ENCODE measurements at regions not wholly inside any gene's neighbourhood (a gene's known extent, or its start where the extent isn't known, plus 50 kb on each side); places are given as distances from the start of the nearest gene placed in this dataset.
A peak's percentile ranks its signal among the peaks of the same experiment; 100 is the strongest.
"Not testable (repeated sequence)": the region's sequence is repeated elsewhere in the genome, so short reads cannot be mapped to it uniquely, and the experiment has no call there.

DNA sequence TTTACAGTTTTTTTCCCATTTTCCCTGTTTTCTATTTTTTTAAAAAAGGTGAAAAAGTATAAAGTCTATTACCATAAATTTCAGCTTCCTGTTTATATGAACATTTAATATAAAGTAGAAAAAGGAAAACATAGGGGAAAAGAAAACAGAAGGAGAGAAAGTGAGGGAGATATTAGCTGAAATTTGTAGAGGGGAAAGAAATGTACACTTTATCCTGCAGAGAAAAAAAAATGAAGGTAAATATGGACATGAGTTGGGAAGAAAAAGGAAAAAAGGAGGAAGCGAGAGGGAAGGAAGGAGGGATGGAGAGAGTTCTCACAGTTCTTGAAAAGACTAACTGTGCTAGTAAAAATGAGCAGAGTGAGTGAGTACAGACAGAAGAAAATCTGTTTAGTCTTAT is 91.6 kb upstream of the BTG1 start:
- no peak for TF ChIP-seq POLR2AphosphoS5 (IDR thresholded peaks at IDR 0.05; ENCODE audit: low read depth, low read length)
- FAIRE-seq (no peak), DNase-seq (ENCODE audit: insufficient read length) (no peak)

DNA sequence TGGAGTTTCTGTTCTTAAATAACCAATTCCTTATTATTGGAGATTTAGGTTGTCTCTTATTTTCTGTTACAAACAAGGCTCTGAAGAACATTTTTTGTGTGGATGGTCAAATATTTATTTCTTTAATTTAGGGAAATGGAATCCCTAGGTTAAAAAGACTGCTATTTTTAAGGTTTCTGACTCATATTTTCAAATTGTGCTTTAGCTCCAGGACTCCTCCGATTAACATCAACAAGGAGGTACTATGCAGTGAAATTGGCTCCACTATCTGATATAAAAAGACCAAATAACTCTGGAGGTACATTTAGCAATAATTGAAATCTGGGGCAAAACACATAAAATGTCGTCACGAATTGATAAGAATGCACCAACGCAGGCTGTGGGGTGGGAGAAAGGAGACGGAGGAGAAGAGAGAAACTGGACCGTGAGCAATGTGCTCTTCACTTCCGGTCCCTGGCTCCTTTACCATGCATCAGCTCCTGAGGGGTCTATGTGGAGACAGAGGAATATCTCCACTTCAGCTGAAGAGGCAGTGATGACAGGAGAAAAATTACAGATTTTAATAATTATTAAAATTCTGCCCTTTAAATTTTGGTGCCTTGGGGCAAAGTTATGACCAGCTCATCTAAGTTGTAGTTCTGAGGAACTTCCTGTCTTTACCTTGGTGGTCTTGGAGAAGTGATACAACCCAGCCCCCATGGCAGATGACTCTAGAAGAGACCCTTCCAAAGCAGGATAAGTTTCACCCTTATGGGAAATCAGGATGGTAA is 90.2 kb upstream of the BTG1 start:
- TF ChIP-seq POLR2AphosphoS5 (IDR thresholded peaks at IDR 0.05; ENCODE audit: low read depth, low read length): no peak
- TF ChIP-seq POLR2A (IDR thresholded peaks at IDR 0.05; ENCODE audit: low read depth, low read length): no peak
- no peak for TF ChIP-seq TAF1 (IDR thresholded peaks at IDR 0.05; ENCODE audit: borderline replicate concordance, low read depth, low read length)
- no peak for FAIRE-seq
- DNase-seq (ENCODE audit: insufficient read length): no peak

DNA sequence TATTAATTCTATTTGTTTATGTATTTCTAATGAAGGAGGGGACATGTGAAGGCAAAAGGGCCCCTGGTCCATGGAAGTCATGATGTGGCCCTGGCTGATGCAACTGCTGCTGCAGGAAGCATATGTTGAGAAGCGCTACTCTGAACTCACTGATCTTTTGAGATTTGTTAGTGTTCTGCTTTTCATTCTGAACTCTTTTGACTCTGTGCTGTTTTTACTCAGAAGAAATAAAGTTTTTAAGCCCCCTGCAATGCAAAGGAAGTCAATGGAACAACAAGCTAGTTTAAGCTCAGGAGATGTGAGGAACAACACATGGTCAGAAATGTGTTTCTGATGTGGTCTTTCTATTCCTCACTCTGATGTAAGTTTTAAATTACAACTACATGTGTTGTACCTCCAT is 88.9 kb upstream of the BTG1 start:
- FAIRE-seq (no peak), DNase-seq (ENCODE audit: insufficient read length) (no peak)
- TF ChIP-seq POLR2A (IDR thresholded peaks at IDR 0.05; ENCODE audit: low read depth, low read length) (no peak), POLR2AphosphoS5 (IDR thresholded peaks at IDR 0.05; ENCODE audit: low read depth, low read length) (no peak), TAF1 (IDR thresholded peaks at IDR 0.05; ENCODE audit: borderline replicate concordance, low read depth, low read length) (no peak)

DNA sequence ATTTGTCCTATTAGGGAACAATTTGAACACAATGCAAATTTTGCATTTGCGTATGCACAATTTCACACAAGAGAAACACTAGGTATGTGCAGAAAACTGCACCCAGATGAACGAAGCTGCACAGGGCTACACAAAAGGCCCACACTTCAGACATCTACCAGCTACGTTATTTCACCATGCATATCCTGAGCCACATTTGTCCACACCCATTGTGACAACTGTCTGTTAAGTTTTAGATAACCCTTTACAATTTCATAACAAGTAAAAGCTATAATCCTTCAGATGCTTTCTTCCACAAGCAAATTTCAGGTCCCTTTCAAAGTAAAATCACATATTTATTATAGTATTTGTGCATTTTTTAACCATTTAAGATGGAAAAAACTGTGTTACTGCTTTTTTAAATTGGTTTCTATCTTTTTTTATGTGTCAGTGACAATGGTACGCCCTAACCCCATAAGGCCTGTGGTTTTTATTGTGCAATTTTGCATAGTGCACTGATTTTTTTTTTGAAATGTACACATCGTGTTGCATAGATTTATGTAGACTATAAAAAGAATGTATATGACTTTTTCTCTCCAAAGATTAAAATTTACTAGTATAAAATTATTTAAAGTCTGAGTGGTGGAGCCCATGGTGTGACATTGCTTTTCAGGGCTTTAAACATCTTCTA is 87.8 kb upstream of the BTG1 start:
- DNase-seq (ENCODE audit: insufficient read length) (no peak), FAIRE-seq (no peak)

DNA sequence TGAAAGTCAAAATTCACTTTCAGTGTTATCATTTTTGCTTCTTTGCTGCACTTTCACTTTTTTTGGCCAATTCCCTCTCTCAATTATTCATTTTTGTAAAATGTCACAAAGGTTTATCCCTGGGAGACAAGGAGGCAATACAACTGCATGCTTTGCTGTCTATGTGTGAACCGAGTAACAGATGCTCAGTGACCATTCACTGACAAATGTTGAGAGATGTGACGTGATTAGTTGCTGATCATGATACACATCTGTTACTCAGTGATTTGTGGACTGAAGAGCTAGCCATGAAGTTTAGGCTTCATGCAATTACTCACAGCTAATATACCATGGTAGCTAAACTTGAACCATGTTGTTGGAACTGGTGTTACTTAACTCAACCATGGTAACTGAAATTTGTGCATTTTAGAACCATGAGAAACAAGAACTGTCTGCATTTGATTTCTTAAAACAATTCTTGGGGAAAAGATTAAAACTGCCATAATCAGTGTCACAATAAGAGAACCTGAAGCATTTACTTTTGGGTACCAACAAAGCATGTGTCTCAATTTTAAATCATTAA is 86.8 kb upstream of the BTG1 start:
- not testable (repeated sequence) for FAIRE-seq; DNase-seq (ENCODE audit: insufficient read length)

More for the DNA sequence above, 87.8 kb upstream of the BTG1 start:
- no peak for TF ChIP-seq POLR2A (IDR thresholded peaks at IDR 0.05; ENCODE audit: low read depth, low read length)
- no peak for TF ChIP-seq TAF1 (IDR thresholded peaks at IDR 0.05; ENCODE audit: borderline replicate concordance, low read depth, low read length)
- TF ChIP-seq POLR2AphosphoS5 (IDR thresholded peaks at IDR 0.05; ENCODE audit: low read depth, low read length): no peak

DNA sequence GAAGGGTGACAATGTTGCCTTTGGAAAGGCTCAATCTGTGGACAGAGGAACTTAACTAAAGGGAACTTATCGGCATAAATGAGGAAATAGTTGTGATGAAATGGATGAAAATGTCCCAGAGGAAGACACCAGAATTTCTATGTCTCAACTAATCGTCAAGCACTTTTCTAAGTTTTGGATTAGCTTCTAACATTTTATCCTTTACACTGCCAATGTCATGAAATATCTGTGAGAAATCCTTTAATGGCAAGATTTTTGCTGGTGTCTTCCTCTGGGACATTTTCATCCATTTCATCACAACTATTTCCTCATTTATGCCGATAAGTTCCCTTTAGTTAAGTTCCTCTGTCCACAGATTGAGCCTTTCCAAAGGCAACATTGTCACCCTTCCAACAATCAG is 86.3 kb upstream of the BTG1 start:
- DNase-seq (ENCODE audit: insufficient read length): not testable (repeated sequence)
- FAIRE-seq: peak; percentile 60

DNA sequence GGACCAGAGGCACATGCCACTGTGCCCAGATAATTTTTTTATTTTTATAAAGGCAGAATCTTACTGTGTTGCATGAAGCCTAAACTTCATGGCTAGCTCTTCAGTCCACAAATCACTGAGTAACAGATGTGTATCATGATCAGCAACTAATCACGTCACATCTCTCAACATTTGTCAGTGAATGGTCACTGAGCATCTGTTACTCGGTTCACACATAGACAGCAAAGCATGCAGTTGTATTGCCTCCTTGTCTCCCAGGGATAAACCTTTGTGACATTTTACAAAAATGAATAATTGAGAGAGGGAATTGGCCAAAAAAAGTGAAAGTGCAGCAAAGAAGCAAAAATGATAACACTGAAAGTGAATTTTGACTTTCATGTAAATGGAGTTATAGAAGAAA is 85.9 kb upstream of the BTG1 start:
- FAIRE-seq: peak; percentile 93

DNA sequence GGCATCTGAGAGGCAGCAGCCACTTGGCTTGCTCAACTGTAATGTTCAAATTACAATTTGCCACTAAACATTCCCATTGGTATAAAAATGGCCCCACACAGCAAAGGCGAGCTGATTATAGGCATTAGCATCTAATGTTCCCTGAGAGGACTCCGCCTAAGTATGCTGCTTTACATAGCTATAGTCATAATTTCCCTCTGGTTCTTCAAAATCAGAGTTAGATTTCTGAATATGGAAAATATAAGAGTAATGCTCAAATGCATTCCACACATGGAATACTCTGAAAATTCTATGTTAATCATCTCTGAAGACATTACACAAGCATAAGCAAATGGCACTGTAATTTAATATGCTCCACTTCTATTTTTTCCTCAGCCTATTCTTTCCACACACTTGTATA is 83.7 kb upstream of the BTG1 start:
- TF ChIP-seq POLR2A (IDR thresholded peaks at IDR 0.05; ENCODE audit: low read depth, low read length) (no peak), TAF1 (IDR thresholded peaks at IDR 0.05; ENCODE audit: borderline replicate concordance, low read depth, low read length) (no peak)
- no peak for FAIRE-seq
- DNase-seq (ENCODE audit: insufficient read length): no peak

More for the DNA sequence above, 85.9 kb upstream of the BTG1 start:
- not testable (repeated sequence) for DNase-seq (ENCODE audit: insufficient read length)

DNA sequence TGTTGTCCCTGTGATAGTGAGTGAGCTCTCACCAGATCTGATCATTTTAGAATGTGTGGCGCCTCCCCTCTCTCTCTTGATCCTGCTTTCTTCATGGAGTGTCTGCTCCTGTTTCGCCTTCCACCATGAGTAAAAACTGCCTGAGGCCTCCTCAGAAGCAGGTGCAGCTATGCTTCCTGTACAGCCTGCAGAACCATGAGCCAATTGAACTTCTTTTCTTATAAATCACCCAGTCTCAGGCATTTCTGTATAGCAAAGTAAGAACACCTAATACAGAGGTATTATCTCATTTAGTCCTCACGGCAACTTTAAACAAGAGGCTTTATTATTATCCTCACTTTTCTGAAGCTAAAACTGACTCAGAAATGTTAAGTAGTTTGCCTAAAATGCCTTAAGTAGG is 81.3 kb upstream of the BTG1 start:
- DNase-seq (ENCODE audit: insufficient read length) (no peak), FAIRE-seq (no peak)
- TF ChIP-seq POLR2A (IDR thresholded peaks at IDR 0.05; ENCODE audit: low read depth, low read length) (no peak), POLR2AphosphoS5 (IDR thresholded peaks at IDR 0.05; ENCODE audit: low read depth, low read length) (no peak), TAF1 (IDR thresholded peaks at IDR 0.05; ENCODE audit: borderline replicate concordance, low read depth, low read length) (no peak)

DNA sequence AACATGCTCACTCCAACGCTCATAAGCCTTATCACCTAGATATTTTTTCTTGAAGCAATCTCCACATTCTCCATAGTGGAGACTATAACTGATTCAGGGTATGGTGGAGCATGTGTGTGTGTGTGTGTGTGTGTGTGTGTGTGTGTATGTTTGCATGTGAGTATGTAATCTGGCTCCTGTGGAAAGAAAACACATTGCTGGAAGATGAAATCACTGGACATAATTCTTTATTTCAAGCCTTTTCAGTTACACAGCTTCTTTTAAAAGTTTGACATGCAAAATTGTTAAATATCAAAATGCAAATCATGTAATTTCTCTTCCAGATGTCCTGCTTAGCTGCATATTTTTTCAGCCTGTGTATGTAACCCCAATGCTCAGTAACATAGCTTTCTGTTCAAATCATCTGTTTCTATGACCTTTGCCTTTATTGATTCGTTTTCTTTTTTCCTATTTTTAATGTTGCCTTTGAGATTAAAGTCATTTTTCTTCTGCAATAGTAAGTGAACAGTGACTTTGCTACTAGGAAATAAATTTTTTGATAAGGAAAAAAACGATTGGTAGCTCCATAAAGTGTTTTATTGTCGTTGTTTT is 80.5 kb upstream of the BTG1 start:
- no peak for DNase-seq (ENCODE audit: insufficient read length)
- no peak for TF ChIP-seq POLR2AphosphoS5 (IDR thresholded peaks at IDR 0.05; ENCODE audit: low read depth, low read length)
- TF ChIP-seq TAF1 (IDR thresholded peaks at IDR 0.05; ENCODE audit: borderline replicate concordance, low read depth, low read length): no peak
- TF ChIP-seq POLR2A (IDR thresholded peaks at IDR 0.05; ENCODE audit: low read depth, low read length): no peak
- peak; percentile 30 for FAIRE-seq

DNA sequence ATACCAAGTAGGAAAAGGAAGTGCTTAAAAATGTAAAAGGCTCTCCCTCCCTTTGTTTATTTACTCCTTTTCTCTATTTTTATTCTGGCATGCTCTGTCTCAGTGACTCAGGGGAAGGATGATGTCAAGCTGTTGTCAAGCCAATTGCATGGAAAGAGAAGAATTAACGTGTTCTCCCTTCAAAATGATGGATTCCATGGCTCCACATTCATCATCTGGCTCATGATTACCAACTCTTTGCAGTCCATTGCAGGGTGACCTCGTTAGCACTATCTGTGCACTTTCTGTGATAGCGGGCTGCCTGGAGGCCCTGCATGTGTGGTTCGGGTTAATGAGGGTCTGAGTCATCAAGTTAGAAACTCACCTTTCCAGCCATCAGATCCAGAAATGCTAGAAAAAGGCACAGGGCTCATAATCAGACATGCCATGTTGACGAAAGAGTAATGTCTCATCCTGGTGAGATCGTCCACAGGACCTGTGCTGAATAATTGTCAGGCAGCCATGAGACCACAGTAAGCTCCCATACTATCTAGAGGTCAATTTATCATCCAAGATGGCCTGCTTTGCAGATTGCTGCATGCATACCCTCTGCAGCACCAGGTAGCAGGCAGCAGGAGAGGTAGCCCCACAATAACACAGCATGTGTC is 79.2 kb upstream of the BTG1 start:
- DNase-seq (ENCODE audit: insufficient read length): no peak
- TF ChIP-seq POLR2AphosphoS5 (IDR thresholded peaks at IDR 0.05; ENCODE audit: low read depth, low read length) (no peak), POLR2A (IDR thresholded peaks at IDR 0.05; ENCODE audit: low read depth, low read length) (no peak), TAF1 (IDR thresholded peaks at IDR 0.05; ENCODE audit: borderline replicate concordance, low read depth, low read length) (no peak)
- FAIRE-seq: no peak

DNA sequence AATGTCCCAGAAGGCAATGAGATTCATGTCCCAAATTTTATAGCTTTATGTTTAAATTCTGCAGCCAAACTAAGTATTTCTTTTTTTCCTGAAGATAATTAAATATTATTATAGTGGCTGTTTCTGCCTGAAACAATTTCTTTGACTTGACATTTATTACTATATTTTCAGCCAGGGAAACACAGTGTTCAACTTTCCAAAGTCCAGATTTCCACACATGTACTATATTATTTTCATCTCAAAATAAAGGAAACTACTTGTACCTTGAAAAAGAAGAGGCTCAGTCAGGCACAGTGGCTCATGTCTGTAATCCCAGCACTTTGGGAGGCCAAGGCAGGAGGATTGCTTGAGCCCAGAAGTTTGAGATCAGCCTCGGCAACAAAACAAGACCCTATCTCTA is 77.8 kb upstream of the BTG1 start:
- DNase-seq (ENCODE audit: insufficient read length) (no peak), FAIRE-seq (no peak)
- TF ChIP-seq POLR2AphosphoS5 (IDR thresholded peaks at IDR 0.05; ENCODE audit: low read depth, low read length): no peak
- no peak for TF ChIP-seq TAF1 (IDR thresholded peaks at IDR 0.05; ENCODE audit: borderline replicate concordance, low read depth, low read length)
- no peak for TF ChIP-seq POLR2A (IDR thresholded peaks at IDR 0.05; ENCODE audit: low read depth, low read length)
